IPS-18a (cell line): ENCODE measurements at regions not wholly inside any gene's neighbourhood (a gene's known extent, or its start where the extent isn't known, plus 50 kb on each side); places are given as distances from the start of the nearest gene placed in this dataset.
"Not testable (repeated sequence)": the region's sequence is repeated elsewhere in the genome, so short reads cannot be mapped to it uniquely, and the experiment has no call there.

Experiments used
- H3K27ac ChIP-seq: one replicate; pipeline ENCODE4 v1.5.1; 2013; ENCODE audit warnings: low read length
- H3K27me3 ChIP-seq: one replicate; pipeline ENCODE4 v1.6.1; 2013; ENCODE audit warnings: mild to moderate bottlenecking, low read length; ENCODE audit not compliant: control insufficient read depth, insufficient read depth
- H3K36me3 ChIP-seq: one replicate; pipeline ENCODE4 v1.6.1; 2013; ENCODE audit warnings: low read depth, low read length; ENCODE audit not compliant: control insufficient read depth
- H3K4me1 ChIP-seq: one replicate; pipeline ENCODE4 v1.6.1; 2013; ENCODE audit warnings: low read depth, low read length; ENCODE audit not compliant: control insufficient read depth
- H3K4me3 ChIP-seq: one replicate; pipeline ENCODE4 v1.5.1; 2013; ENCODE audit warnings: low read length
- H3K9ac ChIP-seq: one replicate; pipeline ENCODE4 v1.6.1; 2013; ENCODE audit warnings: mild to moderate bottlenecking, low read length, moderate library complexity
- H3K9me3 ChIP-seq: one replicate; pipeline ENCODE4 v1.6.1; 2013; ENCODE audit warnings: low read depth, low read length; ENCODE audit not compliant: control insufficient read depth

GRCh38 chr3:81816473-81817250 is 55.2 kb upstream of the GBE1 start:
- no peaks in the 10 kb centered on the region for H3K27me3 ChIP-seq
- H3K4me1 ChIP-seq = peaks cover under 1% of the 10 kb centered on the region
- no peaks in the 10 kb centered on the region for H3K36me3 ChIP-seq
- no peak overlapping the region for H3K9ac ChIP-seq
- no peak overlapping the region for H3K27ac ChIP-seq
- no peak overlapping the region for H3K4me3 ChIP-seq
- peaks cover 5% of the 10 kb centered on the region for H3K9me3 ChIP-seq

- H3K27ac ChIP-seq, H3K27me3 ChIP-seq, H3K9me3 ChIP-seq, H3K36me3 ChIP-seq, H3K4me3 ChIP-seq, H3K9ac ChIP-seq, H3K4me1 ChIP-seq: not testable (repeated sequence)
Measured at GRCh38 chr3:81812098-81812497, 50.7 kb upstream of the GBE1 start.
